ENCODE measurements at regions not wholly inside any gene's neighbourhood (a gene's known extent, or its start where the extent isn't known, plus 50 kb on each side); places are given as distances from the start of the nearest gene placed in this dataset.

GRCh38 chr2:75801234-75801982, 90.7 kb upstream of the GCFC2 start:
- Mint-ChIP-seq H3K4me1 (ENCODE audit: unreplicated experiment) (no peaks in the 10 kb centered on the region), H3K27me3 (peaks cover 2% of the 10 kb centered on the region), H3K9me3 (no peaks in the 10 kb centered on the region), H3K27ac (no peak overlapping the region), H3K4me3 (no peak overlapping the region), H3K36me3 (no peaks in the 10 kb centered on the region)
- DNase-seq (ENCODE audit: extremely low spot score, unreplicated experiment) = no peak
- TF ChIP-seq, protein P1, sequence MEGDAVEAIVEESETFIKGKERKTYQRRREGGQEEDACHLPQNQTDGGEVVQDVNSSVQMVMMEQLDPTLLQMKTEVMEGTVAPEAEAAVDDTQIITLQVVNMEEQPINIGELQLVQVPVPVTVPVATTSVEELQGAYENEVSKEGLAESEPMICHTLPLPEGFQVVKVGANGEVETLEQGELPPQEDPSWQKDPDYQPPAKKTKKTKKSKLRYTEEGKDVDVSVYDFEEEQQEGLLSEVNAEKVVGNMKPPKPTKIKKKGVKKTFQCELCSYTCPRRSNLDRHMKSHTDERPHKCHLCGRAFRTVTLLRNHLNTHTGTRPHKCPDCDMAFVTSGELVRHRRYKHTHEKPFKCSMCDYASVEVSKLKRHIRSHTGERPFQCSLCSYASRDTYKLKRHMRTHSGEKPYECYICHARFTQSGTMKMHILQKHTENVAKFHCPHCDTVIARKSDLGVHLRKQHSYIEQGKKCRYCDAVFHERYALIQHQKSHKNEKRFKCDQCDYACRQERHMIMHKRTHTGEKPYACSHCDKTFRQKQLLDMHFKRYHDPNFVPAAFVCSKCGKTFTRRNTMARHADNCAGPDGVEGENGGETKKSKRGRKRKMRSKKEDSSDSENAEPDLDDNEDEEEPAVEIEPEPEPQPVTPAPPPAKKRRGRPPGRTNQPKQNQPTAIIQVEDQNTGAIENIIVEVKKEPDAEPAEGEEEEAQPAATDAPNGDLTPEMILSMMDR (conservative IDR thresholded peaks at IDR 0.05) = no peak

DNA sequence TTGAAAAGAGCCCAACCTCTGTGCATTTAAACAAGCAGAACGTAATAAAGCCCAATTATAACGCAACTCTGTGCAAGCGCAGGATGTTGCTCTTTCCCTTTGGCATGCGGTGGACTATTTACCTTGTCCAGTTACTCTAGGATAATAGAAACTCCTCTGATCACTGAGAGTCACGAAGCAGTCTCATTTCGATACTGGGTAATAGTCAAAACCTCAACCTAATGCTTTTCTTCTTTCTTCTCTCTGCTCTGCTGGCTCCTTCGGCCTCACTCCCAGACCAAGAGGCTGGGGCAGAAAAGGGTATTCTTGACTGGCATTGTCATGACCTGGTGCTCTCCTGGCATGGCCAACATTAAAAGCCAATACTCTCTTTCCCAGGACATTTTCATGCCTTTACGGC, 89.7 kb upstream of the GCFC2 start:
- H3K27me3 Mint-ChIP-seq = peaks cover 4% of the 10 kb centered on the region
- H3K4me3 Mint-ChIP-seq = no peak overlapping the region
- no peak overlapping the region for H3K27ac Mint-ChIP-seq
- no peaks in the 10 kb centered on the region for H3K4me1 Mint-ChIP-seq (ENCODE audit: unreplicated experiment)
- no peak for DNase-seq (ENCODE audit: extremely low spot score, unreplicated experiment)
- no peaks in the 10 kb centered on the region for H3K9me3 Mint-ChIP-seq
- TF ChIP-seq, protein P1 (conservative IDR thresholded peaks at IDR 0.05) = no peak
- H3K36me3 Mint-ChIP-seq = no peaks in the 10 kb centered on the region

GRCh38 chr2:75799859-75800258, 89.1 kb upstream of the GCFC2 start:
- no peak for DNase-seq (ENCODE audit: extremely low spot score, unreplicated experiment)
- H3K4me3 Mint-ChIP-seq = no peak overlapping the region
- peaks cover 4% of the 10 kb centered on the region for H3K27me3 Mint-ChIP-seq
- TF ChIP-seq, protein P1 (conservative IDR thresholded peaks at IDR 0.05) = no peak
- peak overlapping the region; percentile 11 for H3K27ac Mint-ChIP-seq
- no peaks in the 10 kb centered on the region for H3K36me3 Mint-ChIP-seq
- H3K9me3 Mint-ChIP-seq = no peaks in the 10 kb centered on the region
- H3K4me1 Mint-ChIP-seq (ENCODE audit: unreplicated experiment) = no peaks in the 10 kb centered on the region

- Mint-ChIP-seq H3K36me3 (no peaks in the 10 kb centered on the region), H3K9me3 (no peaks in the 10 kb centered on the region), H3K4me3 (no peak overlapping the region), H3K4me1 (ENCODE audit: unreplicated experiment) (no peaks in the 10 kb centered on the region), H3K27me3 (peaks cover 4% of the 10 kb centered on the region), H3K27ac (no peak overlapping the region)
- DNase-seq (ENCODE audit: extremely low spot score, unreplicated experiment) = no peak
- TF ChIP-seq, protein P1 (conservative IDR thresholded peaks at IDR 0.05) = no peak
Measured at GRCh38 chr2:75798569-75798968, 87.9 kb upstream of the GCFC2 start.

GRCh38 chr2:75792996-75793395, 82.3 kb upstream of the GCFC2 start:
- H3K27me3 Mint-ChIP-seq = peaks cover 4% of the 10 kb centered on the region
- H3K9me3 Mint-ChIP-seq = no peaks in the 10 kb centered on the region
- TF ChIP-seq, protein P1 (conservative IDR thresholded peaks at IDR 0.05) = no peak
- no peak for DNase-seq (ENCODE audit: extremely low spot score, unreplicated experiment)
- no peaks in the 10 kb centered on the region for H3K36me3 Mint-ChIP-seq
- H3K4me3 Mint-ChIP-seq = no peak overlapping the region
- H3K4me1 Mint-ChIP-seq (ENCODE audit: unreplicated experiment) = peaks cover 15% of the 10 kb centered on the region
- no peak overlapping the region for H3K27ac Mint-ChIP-seq

Measured in type B pancreatic cell (in vitro differentiated cells).